Endodermal cell (in vitro differentiated cells): ENCODE measurements at regions not wholly inside any gene's neighbourhood (a gene's known extent, or its start where the extent isn't known, plus 50 kb on each side); places are given as distances from the start of the nearest gene placed in this dataset.

ENCODE experiments used
- DNase-seq: peaks from one replicate; pipeline ENCODE4 v3.0.0-alpha.2; 2017
- H3K27ac ChIP-seq: 2 replicates; pipeline ENCODE4 v1.5.1; 2013; ENCODE audit warnings: mild to moderate bottlenecking, low read depth, low read length, moderate library complexity
- H3K27me3 ChIP-seq: 2 replicates; pipeline ENCODE4 v1.6.1; 2013; ENCODE audit warnings: mild to moderate bottlenecking, low read length, moderate library complexity; ENCODE audit not compliant: insufficient read depth, control insufficient read depth, poor library complexity, severe bottlenecking
- H3K36me3 ChIP-seq: 2 replicates; pipeline ENCODE4 v1.7.0; 2013; ENCODE audit warnings: mild to moderate bottlenecking, low read length, moderate library complexity; ENCODE audit not compliant: control insufficient read depth, insufficient read depth
- H3K4me1 ChIP-seq: one replicate; pipeline ENCODE4 v1.7.0; 2013; ENCODE audit warnings: low read length; ENCODE audit not compliant: control insufficient read depth, insufficient read depth
- H3K4me3 ChIP-seq: 2 replicates; pipeline ENCODE4 v1.5.1; 2013; ENCODE audit warnings: mild to moderate bottlenecking, low read length, moderate library complexity
- H3K9ac ChIP-seq: 2 replicates; pipeline ENCODE4 v1.6.1; 2013; ENCODE audit warnings: mild to moderate bottlenecking, low read length, moderate library complexity; ENCODE audit not compliant: poor library complexity, severe bottlenecking; ENCODE audit errors: extremely low read depth
- H3K9me3 ChIP-seq: 2 replicates; pipeline ENCODE4 v1.6.1; 2013; ENCODE audit warnings: mild to moderate bottlenecking, low read length, moderate library complexity; ENCODE audit not compliant: control insufficient read depth
- H3K27ac Mint-ChIP-seq: 2 replicates; pipeline ENCODE4 v1.8.0; 2020; ENCODE audit warnings: mixed read lengths
- H3K27me3 Mint-ChIP-seq: 2 replicates; pipeline ENCODE4 v1.8.0; 2021; ENCODE audit warnings: mild to moderate bottlenecking, mixed read lengths; ENCODE audit not compliant: insufficient read depth
- H3K36me3 Mint-ChIP-seq: 2 replicates; pipeline ENCODE4 v1.8.0; 2020; ENCODE audit warnings: low read depth, mixed read lengths
- H3K4me1 Mint-ChIP-seq: 2 replicates; pipeline ENCODE4 v1.8.0; 2020; ENCODE audit warnings: mixed read lengths
- H3K4me3 Mint-ChIP-seq: 2 replicates; pipeline ENCODE4 v1.8.0; 2020; ENCODE audit warnings: mild to moderate bottlenecking, moderate library complexity, mixed read lengths
- H3K9me3 Mint-ChIP-seq: 2 replicates; pipeline ENCODE4 v1.8.0; 2020; ENCODE audit warnings: mild to moderate bottlenecking, mixed read lengths
- WGBS, 2 experiments: methylation state at CpG; one replicate each; pipeline versions ENCODE4 v1.1.5 to v1.1.7; 2013; ENCODE audit warnings: missing lambda C conversion rate in 2 of 2, mixed read lengths in 1 of 2; ENCODE audit not compliant: insufficient coverage in 1 of 2, insufficient read length in 1 of 2; 5-methylcytosine and 5-hydroxymethylcytosine counted together
- TF ChIP-seq, protein P1 (sequence below): fragments of 200-600 bp; sonication (generic); conservative IDR thresholded peaks from 2 replicates; pipeline ENCODE4 v1.5.0; 2021; ENCODE audit warnings: antibody characterized with exemption, mild to moderate bottlenecking

DNA sequence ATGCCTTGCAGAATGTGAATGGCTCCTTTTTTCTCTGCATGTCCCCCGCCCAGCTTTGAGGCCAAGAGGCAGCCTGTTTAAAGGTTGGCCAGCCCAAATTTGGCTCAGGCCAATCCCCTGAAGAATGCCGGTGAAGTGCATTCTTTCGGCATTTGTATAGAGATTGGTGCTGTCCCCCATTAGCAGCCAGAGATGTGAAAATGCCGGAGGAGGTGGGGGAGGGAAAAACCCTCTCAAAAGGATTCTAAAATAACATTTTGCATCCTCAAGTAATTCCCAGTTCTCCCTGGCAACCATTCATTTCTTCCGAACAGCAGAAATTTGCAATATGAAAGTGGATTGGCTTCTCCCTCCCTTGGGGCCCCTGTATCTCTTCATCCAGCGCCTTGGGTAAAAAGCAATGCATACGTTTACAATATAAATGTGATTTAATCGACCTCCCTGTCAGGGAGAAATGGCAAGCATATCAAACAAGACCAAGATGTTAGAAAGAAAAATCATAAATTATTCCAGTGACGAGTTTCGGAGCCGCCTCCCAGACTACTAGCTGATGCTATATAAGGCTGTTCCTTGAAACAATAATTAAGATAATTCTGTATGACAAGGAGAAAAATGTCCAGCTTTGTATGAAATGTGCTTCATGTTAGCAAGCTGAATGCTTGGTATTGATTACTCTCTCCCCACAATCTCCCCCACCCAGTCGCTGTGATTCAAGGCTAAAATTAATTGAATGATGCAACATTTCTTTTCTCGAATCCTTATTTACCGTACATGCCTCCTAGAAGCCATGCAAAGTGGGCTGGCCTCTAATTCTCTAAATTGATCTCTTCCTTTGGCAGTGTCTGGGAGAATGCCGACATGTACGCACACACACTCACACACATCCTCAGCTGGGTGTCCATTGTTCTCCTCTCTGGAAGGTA lies 323.7 kb downstream of the RPS24 start:
- H3K4me1 ChIP-seq, result peaks cover 4% of the 10 kb centered on the region
- no peak overlapping the region for H3K4me3 Mint-ChIP-seq
- H3K27ac ChIP-seq, result peak overlapping the region; percentile 45

DNA sequence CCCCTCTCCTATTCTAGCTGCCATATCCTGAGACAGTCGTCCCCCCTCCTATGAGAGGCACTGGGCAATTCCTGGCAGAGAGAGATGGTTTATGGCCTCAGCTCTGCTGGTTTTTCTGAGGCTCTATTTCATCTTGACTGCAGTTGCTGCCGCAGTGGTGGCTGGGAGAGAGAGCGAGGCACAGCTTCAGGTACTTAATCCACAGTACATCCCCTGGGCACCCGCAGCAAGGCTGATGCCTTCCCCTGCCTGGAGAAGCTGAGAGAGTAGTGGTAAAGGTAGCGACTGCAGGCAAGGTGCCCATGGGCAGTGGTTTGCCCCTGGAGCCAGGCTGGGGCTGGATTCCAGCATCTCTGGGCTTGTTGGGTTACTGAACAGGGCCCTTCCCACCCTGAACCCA lies 324.7 kb downstream of the RPS24 start:
- Histone ChIP-seq H3K9ac (no peak overlapping the region), H3K9me3 (no peaks in the 10 kb centered on the region)
- TF ChIP-seq, protein P1, sequence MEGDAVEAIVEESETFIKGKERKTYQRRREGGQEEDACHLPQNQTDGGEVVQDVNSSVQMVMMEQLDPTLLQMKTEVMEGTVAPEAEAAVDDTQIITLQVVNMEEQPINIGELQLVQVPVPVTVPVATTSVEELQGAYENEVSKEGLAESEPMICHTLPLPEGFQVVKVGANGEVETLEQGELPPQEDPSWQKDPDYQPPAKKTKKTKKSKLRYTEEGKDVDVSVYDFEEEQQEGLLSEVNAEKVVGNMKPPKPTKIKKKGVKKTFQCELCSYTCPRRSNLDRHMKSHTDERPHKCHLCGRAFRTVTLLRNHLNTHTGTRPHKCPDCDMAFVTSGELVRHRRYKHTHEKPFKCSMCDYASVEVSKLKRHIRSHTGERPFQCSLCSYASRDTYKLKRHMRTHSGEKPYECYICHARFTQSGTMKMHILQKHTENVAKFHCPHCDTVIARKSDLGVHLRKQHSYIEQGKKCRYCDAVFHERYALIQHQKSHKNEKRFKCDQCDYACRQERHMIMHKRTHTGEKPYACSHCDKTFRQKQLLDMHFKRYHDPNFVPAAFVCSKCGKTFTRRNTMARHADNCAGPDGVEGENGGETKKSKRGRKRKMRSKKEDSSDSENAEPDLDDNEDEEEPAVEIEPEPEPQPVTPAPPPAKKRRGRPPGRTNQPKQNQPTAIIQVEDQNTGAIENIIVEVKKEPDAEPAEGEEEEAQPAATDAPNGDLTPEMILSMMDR, result no peak

More for the DNA sequence above, 323.7 kb downstream of the RPS24 start:
- H3K9me3 ChIP-seq, result no peaks in the 10 kb centered on the region
- Mint-ChIP-seq H3K27ac (no peak overlapping the region), H3K36me3 (no peaks in the 10 kb centered on the region), H3K9me3 (no peaks in the 10 kb centered on the region), H3K4me1 (peaks cover 42% of the 10 kb centered on the region), H3K27me3 (no peaks in the 10 kb centered on the region)
- no peak overlapping the region for H3K9ac ChIP-seq
- no peaks in the 10 kb centered on the region for H3K36me3 ChIP-seq
- TF ChIP-seq, protein P1, result no peak
- 72 to 76% methylated on average over 12 to 16 of the region's 16 CpGs for WGBS, 2 experiments
- DNase-seq, result peak; percentile 85
- H3K27me3 ChIP-seq, result no peaks in the 10 kb centered on the region
- H3K4me3 ChIP-seq, result no peak overlapping the region

DNA sequence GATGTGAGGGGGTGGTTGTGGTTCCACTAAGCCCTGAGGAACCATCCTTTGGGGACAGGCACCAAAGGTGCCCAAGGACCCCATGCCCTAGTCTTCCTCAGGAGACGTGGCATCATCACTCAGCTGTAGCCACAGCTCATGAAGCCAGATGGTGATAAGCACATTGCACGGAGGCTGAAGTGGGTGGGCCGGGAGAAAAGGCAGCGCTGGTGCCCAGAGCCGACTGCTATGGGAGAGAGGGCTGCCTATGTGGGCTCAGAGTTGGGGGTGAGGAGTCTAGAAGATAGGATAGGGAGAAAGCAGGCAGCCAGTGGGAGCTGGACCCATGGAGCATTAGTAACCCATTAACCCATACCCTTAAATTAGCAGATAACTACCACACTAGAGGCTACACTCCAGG lies 325.3 kb downstream of the RPS24 start:
- H3K4me3 Mint-ChIP-seq, result no peak overlapping the region
- peak overlapping the region; percentile 61 for H3K27ac Mint-ChIP-seq
- H3K4me1 ChIP-seq, result peaks cover 4% of the 10 kb centered on the region

More for the DNA sequence above, 324.7 kb downstream of the RPS24 start:
- H3K4me3 Mint-ChIP-seq, result no peak overlapping the region
- peak overlapping the region; percentile 66 for H3K27ac Mint-ChIP-seq
- 88 to 100% methylated on average over 1 to 5 of the region's 5 CpGs for WGBS, 2 experiments
- no peaks in the 10 kb centered on the region for H3K27me3 ChIP-seq
- no peak overlapping the region for H3K4me3 ChIP-seq
- H3K36me3 ChIP-seq, result no peaks in the 10 kb centered on the region
- H3K4me1 ChIP-seq, result peaks cover 4% of the 10 kb centered on the region
- no peak for DNase-seq
- H3K9me3 Mint-ChIP-seq, result no peaks in the 10 kb centered on the region
- H3K36me3 Mint-ChIP-seq, result no peaks in the 10 kb centered on the region
- H3K27ac ChIP-seq, result peak overlapping the region; percentile 45
- H3K4me1 Mint-ChIP-seq, result peaks cover 45% of the 10 kb centered on the region
- no peaks in the 10 kb centered on the region for H3K27me3 Mint-ChIP-seq

More for the DNA sequence above, 325.3 kb downstream of the RPS24 start:
- Mint-ChIP-seq H3K36me3 (no peaks in the 10 kb centered on the region), H3K4me1 (peaks cover 45% of the 10 kb centered on the region), H3K9me3 (no peaks in the 10 kb centered on the region), H3K27me3 (no peaks in the 10 kb centered on the region)
- Histone ChIP-seq H3K4me3 (no peak overlapping the region), H3K36me3 (no peaks in the 10 kb centered on the region), H3K9ac (no peak overlapping the region), H3K27me3 (no peaks in the 10 kb centered on the region), H3K27ac (peak overlapping the region; percentile 67), H3K9me3 (no peaks in the 10 kb centered on the region)
- WGBS, 2 experiments, result 95% methylated on average over 5 of the region's 5 CpGs; no CpG with 5 or more reads in 1 of the 2 experiments
- TF ChIP-seq, protein P1, result no peak
- no peak for DNase-seq
